ENCODE measurements at regions not wholly inside any gene's neighbourhood (a gene's known extent, or its start where the extent isn't known, plus 50 kb on each side); places are given as distances from the start of the nearest gene placed in this dataset.
A peak's percentile ranks its signal among the peaks of the same experiment; 100 is the strongest.
"Not testable (repeated sequence)": the region's sequence is repeated elsewhere in the genome, so short reads cannot be mapped to it uniquely, and the experiment has no call there.

- TF ChIP-seq, protein P1, sequence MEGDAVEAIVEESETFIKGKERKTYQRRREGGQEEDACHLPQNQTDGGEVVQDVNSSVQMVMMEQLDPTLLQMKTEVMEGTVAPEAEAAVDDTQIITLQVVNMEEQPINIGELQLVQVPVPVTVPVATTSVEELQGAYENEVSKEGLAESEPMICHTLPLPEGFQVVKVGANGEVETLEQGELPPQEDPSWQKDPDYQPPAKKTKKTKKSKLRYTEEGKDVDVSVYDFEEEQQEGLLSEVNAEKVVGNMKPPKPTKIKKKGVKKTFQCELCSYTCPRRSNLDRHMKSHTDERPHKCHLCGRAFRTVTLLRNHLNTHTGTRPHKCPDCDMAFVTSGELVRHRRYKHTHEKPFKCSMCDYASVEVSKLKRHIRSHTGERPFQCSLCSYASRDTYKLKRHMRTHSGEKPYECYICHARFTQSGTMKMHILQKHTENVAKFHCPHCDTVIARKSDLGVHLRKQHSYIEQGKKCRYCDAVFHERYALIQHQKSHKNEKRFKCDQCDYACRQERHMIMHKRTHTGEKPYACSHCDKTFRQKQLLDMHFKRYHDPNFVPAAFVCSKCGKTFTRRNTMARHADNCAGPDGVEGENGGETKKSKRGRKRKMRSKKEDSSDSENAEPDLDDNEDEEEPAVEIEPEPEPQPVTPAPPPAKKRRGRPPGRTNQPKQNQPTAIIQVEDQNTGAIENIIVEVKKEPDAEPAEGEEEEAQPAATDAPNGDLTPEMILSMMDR (IDR thresholded peaks at IDR 0.05), result no peak
- TF ChIP-seq POLR2A (IDR thresholded peaks at IDR 0.05) (no peak), EP300 (IDR thresholded peaks at IDR 0.05) (no peak), POLR2AphosphoS5 (IDR thresholded peaks at IDR 0.05) (no peak)
- Histone ChIP-seq H3K9me3 (no peaks in the 10 kb centered on the region), H3K27me3 (no peaks in the 10 kb centered on the region), H3K36me3 (no peaks in the 10 kb centered on the region), H3K4me1 (peaks cover 0 to 12% (median 0%) of the 10 kb centered on the region in 4 donors), H3K4me3 (no peak overlapping the region), H3K27ac (peak overlapping the region in 1 of 4 donors; percentile 21)
- no peak for ATAC-seq (ENCODE audit: low FRiP score in 2 of 2)
- DNase-seq, result peak in 1 of 2 donors; percentile 30
- WGBS, 2 donors, result 22 to 41% methylated on average over 5 of the region's 5 CpGs
Measured at GRCh38 chr3:181487236-181487978, 224.3 kb upstream of the SOX2 start.

DNA sequence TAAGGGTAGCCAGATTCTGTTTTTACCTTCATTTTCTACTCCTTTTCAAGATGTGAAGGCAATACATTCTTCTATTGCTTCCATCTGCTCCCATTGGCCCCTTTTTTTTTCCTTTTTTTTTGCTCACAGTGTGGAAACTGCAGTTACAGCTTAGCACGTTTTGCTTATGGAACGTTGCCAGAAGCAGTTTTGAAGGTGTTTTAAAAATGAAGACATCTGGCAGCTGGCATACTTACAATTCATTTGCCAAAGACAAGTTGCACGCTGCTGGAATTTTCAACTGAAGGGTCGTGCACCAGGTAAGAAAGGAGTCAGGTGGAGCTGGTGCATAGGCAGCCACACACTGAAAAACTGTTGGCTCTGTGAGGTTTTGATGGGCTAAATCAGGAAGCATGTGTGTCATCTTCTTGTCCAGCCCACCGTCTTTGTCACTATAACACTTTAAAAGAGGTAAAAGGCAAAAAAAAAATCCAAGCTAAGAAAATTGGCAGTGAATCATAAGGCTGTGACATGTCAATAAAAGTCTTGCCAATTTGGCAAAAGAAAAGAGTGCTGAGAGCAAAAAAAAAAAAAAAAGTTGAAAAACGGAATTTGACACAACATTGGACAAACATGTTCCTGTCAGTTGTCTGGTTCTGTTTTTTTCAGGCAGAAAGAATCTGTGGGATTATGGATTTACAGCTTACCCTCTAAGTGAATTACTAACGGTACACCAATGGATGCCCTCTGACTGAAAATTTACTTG lies 225.4 kb upstream of the SOX2 start:
- H3K4me1 ChIP-seq, result peaks cover 0 to 12% (median 0%) of the 10 kb centered on the region in 4 donors
- no peak overlapping the region for H3K4me3 ChIP-seq
- TF ChIP-seq POLR2AphosphoS5 (IDR thresholded peaks at IDR 0.05) (no peak), EP300 (IDR thresholded peaks at IDR 0.05) (no peak), POLR2A (IDR thresholded peaks at IDR 0.05) (no peak)
- TF ChIP-seq, protein P1 (IDR thresholded peaks at IDR 0.05), result no peak
- H3K27ac ChIP-seq, result no peak overlapping the region
- no peaks in the 10 kb centered on the region for H3K36me3 ChIP-seq
- DNase-seq (no peak), ATAC-seq (ENCODE audit: low FRiP score in 2 of 2) (no peak)
- no peaks in the 10 kb centered on the region for H3K9me3 ChIP-seq
- H3K27me3 ChIP-seq, result no peaks in the 10 kb centered on the region
- WGBS, 2 donors, result 24 to 25% methylated on average over 7 of the region's 7 CpGs

- Histone ChIP-seq H3K27ac (no peak overlapping the region), H3K9me3 (no peaks in the 10 kb centered on the region), H3K36me3 (no peaks in the 10 kb centered on the region), H3K4me1 (peaks cover 0 to 12% (median 0%) of the 10 kb centered on the region in 4 donors), H3K4me3 (no peak overlapping the region), H3K27me3 (no peaks in the 10 kb centered on the region)
- 89 to 97% methylated on average over 1 of the region's 1 CpG for WGBS, 2 donors
- DNase-seq (no peak), ATAC-seq (ENCODE audit: low FRiP score in 2 of 2) (no peak)
- TF ChIP-seq POLR2AphosphoS5 (IDR thresholded peaks at IDR 0.05) (no peak), EP300 (IDR thresholded peaks at IDR 0.05) (no peak)
Measured at GRCh38 chr3:181484026-181484425, 227.7 kb upstream of the SOX2 start.

DNA sequence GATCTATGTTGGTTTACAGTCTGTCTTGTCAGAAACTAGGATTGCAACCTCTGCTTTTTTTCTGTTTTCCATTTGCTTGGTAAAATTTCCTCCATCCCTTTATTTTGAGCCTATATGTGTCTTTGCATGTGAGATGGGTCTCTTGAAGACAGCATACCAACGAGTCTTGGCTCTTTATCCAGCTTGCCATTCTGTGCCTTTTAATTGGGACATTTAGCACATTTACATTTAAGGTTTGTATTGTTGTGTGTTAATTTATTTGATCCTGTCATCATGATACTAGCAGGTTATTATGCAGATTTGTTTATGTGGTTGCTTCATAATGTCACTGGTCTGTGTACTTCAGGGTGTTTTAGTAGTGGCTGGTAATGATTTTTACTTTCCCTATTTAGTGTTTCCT lies 236.6 kb upstream of the SOX2 start:
- H3K27me3 ChIP-seq; H3K4me1 ChIP-seq; H3K27ac ChIP-seq; H3K4me3 ChIP-seq; H3K36me3 ChIP-seq; ATAC-seq (ENCODE audit: low FRiP score in 2 of 2); DNase-seq: not testable (repeated sequence)
- 75 to 84% methylated on average over 1 of the region's 1 CpG for WGBS, 2 donors
- peaks cover 0 to 44% (median 14%) of the 10 kb centered on the region in 4 donors for H3K9me3 ChIP-seq

DNA sequence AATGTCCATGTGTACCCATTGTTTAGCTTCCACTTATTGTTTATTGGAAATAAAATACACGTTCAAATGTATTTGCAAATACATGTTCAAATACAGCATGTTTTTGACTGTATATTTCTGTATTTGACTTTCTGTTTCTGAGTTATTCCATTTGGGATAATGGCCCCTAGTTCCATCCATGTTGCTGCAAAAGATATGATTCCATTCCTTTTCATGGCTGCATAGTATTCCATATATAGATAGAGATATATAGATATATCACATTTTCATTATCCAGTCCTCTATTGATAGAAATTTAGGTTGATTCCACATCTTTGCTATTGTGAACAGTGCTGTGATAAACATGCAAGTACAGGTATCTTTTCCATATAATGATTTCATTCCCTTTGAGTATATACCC lies 241.4 kb upstream of the SOX2 start:
- peaks cover 0 to 29% (median 8%) of the 10 kb centered on the region in 4 donors for H3K9me3 ChIP-seq
- H3K4me3 ChIP-seq, result no peak overlapping the region
- TF ChIP-seq EP300 (IDR thresholded peaks at IDR 0.05), result no peak
- TF ChIP-seq, protein P1 (IDR thresholded peaks at IDR 0.05), result no peak
- H3K36me3 ChIP-seq, result no peaks in the 10 kb centered on the region
- H3K4me1 ChIP-seq, result no peaks in the 10 kb centered on the region
- 86% methylated on average over 1 of the region's 1 CpG for WGBS, 2 donors
- no peaks in the 10 kb centered on the region for H3K27me3 ChIP-seq
- ATAC-seq (ENCODE audit: low FRiP score in 2 of 2) (no peak), DNase-seq (no peak)
- H3K27ac ChIP-seq, result no peak overlapping the region

Measured in upper lobe of left lung (tissue), 6 donors.